Ectodermal cell (in vitro differentiated cells): ENCODE measurements at regions not wholly inside any gene's neighbourhood (a gene's known extent, or its start where the extent isn't known, plus 50 kb on each side); places are given as distances from the start of the nearest gene placed in this dataset.
"Not testable (repeated sequence)": the region's sequence is repeated elsewhere in the genome, so short reads cannot be mapped to it uniquely, and the experiment has no call there.

ENCODE experiments used
- H3K27ac ChIP-seq: 2 replicates; pipeline ENCODE4 v1.7.0; 2013; ENCODE audit warnings: mild to moderate bottlenecking, low read depth, low read length; ENCODE audit not compliant: insufficient read depth, poor library complexity, severe bottlenecking
- H3K27me3 ChIP-seq: 2 replicates; pipeline ENCODE4 v1.7.0; 2013; ENCODE audit warnings: mild to moderate bottlenecking, low read length; ENCODE audit not compliant: insufficient read depth, control insufficient read depth, poor library complexity, severe bottlenecking
- H3K36me3 ChIP-seq: one replicate; pipeline ENCODE4 v1.7.0; 2013; ENCODE audit warnings: low read length; ENCODE audit not compliant: control insufficient read depth, insufficient read depth
- H3K4me1 ChIP-seq: one replicate; pipeline ENCODE4 v1.7.0; 2013; ENCODE audit warnings: low read length; ENCODE audit not compliant: control insufficient read depth, insufficient read depth
- H3K4me3 ChIP-seq: 2 replicates; pipeline ENCODE4 v1.7.0; 2013; ENCODE audit warnings: low read depth, low read length, control low read depth; ENCODE audit not compliant: insufficient read depth
- H3K9me3 ChIP-seq: 2 replicates; pipeline ENCODE4 v1.7.0; 2013; ENCODE audit warnings: mild to moderate bottlenecking, low read length, moderate library complexity; ENCODE audit not compliant: control insufficient read depth
- WGBS, 2 experiments: methylation state at CpG; one replicate each; pipeline ENCODE4 v1.1.7; 2013; ENCODE audit warnings: missing lambda C conversion rate in 2 of 2; 5-methylcytosine and 5-hydroxymethylcytosine counted together

- Histone ChIP-seq H3K4me1 (no peaks in the 10 kb centered on the region), H3K36me3 (no peaks in the 10 kb centered on the region), H3K27ac (no peak overlapping the region), H3K27me3 (no peaks in the 10 kb centered on the region), H3K4me3 (no peak overlapping the region), H3K9me3 (no peaks in the 10 kb centered on the region)
- WGBS, 2 experiments = 87 to 92% methylated on average over 6 of the region's 6 CpGs
These were observed 74.0 kb upstream of the PKP2 start for GRCh38 chr12:32970465-32971110.

- no peaks in the 10 kb centered on the region for H3K9me3 ChIP-seq
- H3K27me3 ChIP-seq = no peaks in the 10 kb centered on the region
- H3K27ac ChIP-seq = no peak overlapping the region
- no peaks in the 10 kb centered on the region for H3K36me3 ChIP-seq
- 89 to 92% methylated on average over 9 of the region's 9 CpGs for WGBS, 2 experiments
- no peak overlapping the region for H3K4me3 ChIP-seq
- H3K4me1 ChIP-seq = no peaks in the 10 kb centered on the region
These were observed 68.5 kb upstream of the PKP2 start for GRCh38 chr12:32964981-32965585.

GRCh38 chr12:32956418-32956817 is 59.8 kb upstream of the PKP2 start:
- H3K4me3 ChIP-seq, H3K27ac ChIP-seq, H3K27me3 ChIP-seq, H3K4me1 ChIP-seq, H3K36me3 ChIP-seq, H3K9me3 ChIP-seq: not testable (repeated sequence)
- 92 to 95% methylated on average over 10 of the region's 10 CpGs for WGBS, 2 experiments

GRCh38 chr12:32952681-32953080 is 56.1 kb upstream of the PKP2 start:
- 76 to 77% methylated on average over 1 to 2 of the region's 3 CpGs for WGBS, 2 experiments
- Histone ChIP-seq H3K27ac (no peak overlapping the region), H3K4me1 (no peaks in the 10 kb centered on the region), H3K9me3 (peaks cover 2% of the 10 kb centered on the region), H3K36me3 (no peaks in the 10 kb centered on the region), H3K27me3 (no peaks in the 10 kb centered on the region), H3K4me3 (no peak overlapping the region)

- Histone ChIP-seq H3K4me1 (no peaks in the 10 kb centered on the region), H3K9me3 (no peaks in the 10 kb centered on the region), H3K27me3 (no peaks in the 10 kb centered on the region), H3K27ac (no peak overlapping the region), H3K4me3 (no peak overlapping the region), H3K36me3 (no peaks in the 10 kb centered on the region)
- WGBS, 2 experiments = 87 to 92% methylated on average over 3 of the region's 3 CpGs
These were observed 53.2 kb upstream of the PKP2 start for GRCh38 chr12:32949815-32950214.

- Histone ChIP-seq H3K27me3 (no peaks in the 10 kb centered on the region), H3K9me3 (no peaks in the 10 kb centered on the region), H3K4me3 (no peak overlapping the region), H3K27ac (no peak overlapping the region), H3K4me1 (no peaks in the 10 kb centered on the region), H3K36me3 (no peaks in the 10 kb centered on the region)
- 94 to 99% methylated on average over 4 of the region's 4 CpGs for WGBS, 2 experiments
These were observed 50.9 kb upstream of the PKP2 start for GRCh38 chr12:32947206-32948067.

GRCh38 chr12:32946504-32947131 is 50.0 kb upstream of the PKP2 start:
- no peaks in the 10 kb centered on the region for H3K4me1 ChIP-seq
- no peaks in the 10 kb centered on the region for H3K27me3 ChIP-seq
- no peaks in the 10 kb centered on the region for H3K36me3 ChIP-seq
- no peak overlapping the region for H3K4me3 ChIP-seq
- H3K27ac ChIP-seq = no peak overlapping the region
- H3K9me3 ChIP-seq = no peaks in the 10 kb centered on the region
- WGBS, 2 experiments = 86 to 91% methylated on average over 6 of the region's 6 CpGs
